Body of pancreas (tissue), 4 donors: ENCODE measurements at regions not wholly inside any gene's neighbourhood (a gene's known extent, or its start where the extent isn't known, plus 50 kb on each side); places are given as distances from the start of the nearest gene placed in this dataset.

Experiments used
- ATAC-seq: fragments of 150-250 bp; one replicate; pipeline ENCODE4 v1.9.1; 2016
- DNase-seq, 4 donors: peaks; one replicate each; pipeline ENCODE4 v3.0.0-alpha.2; 2019
- H3K27ac ChIP-seq, 4 donors: fragments of 200-600 bp; sonication (generic); 1 replicate in 3 of 4; 2 replicates in 1 of 4; pipeline versions ENCODE4 v1.5.1 to v1.6.1; 2016 to 2019; ENCODE audit warnings: mild to moderate bottlenecking in 1 of 4, mixed read lengths in 1 of 4, moderate library complexity in 1 of 4
- H3K27me3 ChIP-seq, 2 donors: fragments of 200-600 bp; sonication (generic); one replicate each; pipeline ENCODE4 v1.6.0; 2016; ENCODE audit warnings: mild to moderate bottlenecking in 1 of 2
- H3K36me3 ChIP-seq, 2 donors: fragments of 200-600 bp; sonication (generic); replicated peaks in 1 of 2; 2 replicates each; pipeline ENCODE4 v1.5.1; 2016; ENCODE audit warnings: low read depth in 2 of 2; ENCODE audit not compliant: insufficient read depth in 1 of 2
- H3K4me1 ChIP-seq: fragments of 200-600 bp; sonication (generic); one replicate; pipeline ENCODE4 v1.6.0; 2016
- H3K4me3 ChIP-seq, 2 donors: fragments of 200-600 bp; sonication (generic); 1 replicate in 1 of 2; 2 replicates in 1 of 2; pipeline ENCODE4 v1.5.1; 2016 to 2019
- H3K9me3 ChIP-seq, 3 donors: fragments of 200-600 bp; sonication (generic); 1 replicate in 2 of 3; 2 replicates in 1 of 3; pipeline ENCODE4 v1.5.1; 2016
- CTCF ChIP-seq, 7 experiments: fragments of 450-650 bp in 4 of 7; fragments of 200-600 bp in 3 of 7; sonication (generic) in 3 of 7; IDR thresholded peaks; one replicate each; pipeline ENCODE4 v1.5.1; 2016 to 2019; ENCODE audit warnings: antibody characterized with exemption in 7 of 7
- POLR2A ChIP-seq, 3 donors: fragments of 450-650 bp; IDR thresholded peaks; one replicate each; pipeline ENCODE4 v1.6.1; 2016; ENCODE audit warnings: antibody characterized with exemption in 3 of 3, mild to moderate bottlenecking in 2 of 3
- WGBS, 2 donors: methylation state at CpG; one replicate each; pipeline ENCODE4 v1.1.5; 2017; 5-methylcytosine and 5-hydroxymethylcytosine counted together
- intact Hi-C: fragments of 100-400 bp; cut with DNase I; formaldehyde crosslinking; loops from one replicate; pipeline ENCODE4 v1.15.1; 2023

- WGBS, 2 donors = 79 to 86% methylated on average over 5 of the region's 5 CpGs
- intact Hi-C loops = no loop called here
- TF ChIP-seq CTCF (IDR thresholded peaks at IDR 0.05) (no peak), POLR2A (IDR thresholded peaks at IDR 0.05) (no peak)
Measured at GRCh38 chr5:121024416-121025311, 560.6 kb downstream of the PRR16 start.

GRCh38 chr5:121025671-121026070 lies 561.6 kb downstream of the PRR16 start:
- Histone ChIP-seq H3K27me3 (no peaks in the 10 kb centered on the region), H3K4me1 (peaks cover 13% of the 10 kb centered on the region), H3K9me3 (no peaks in the 10 kb centered on the region), H3K27ac (no peak overlapping the region), H3K4me3 (no peak overlapping the region), H3K36me3 (no peaks in the 10 kb centered on the region)
- 89 to 91% methylated on average over 2 of the region's 2 CpGs for WGBS, 2 donors
- TF ChIP-seq POLR2A (IDR thresholded peaks at IDR 0.05) (no peak), CTCF (IDR thresholded peaks at IDR 0.05) (no peak)
- ATAC-seq (no peak), DNase-seq (no peak)
- intact Hi-C loops = no loop called here

More at GRCh38 chr5:121024416-121025311, 560.6 kb downstream of the PRR16 start:
- DNase-seq (no peak), ATAC-seq (no peak)
- Histone ChIP-seq H3K27ac (no peak overlapping the region), H3K4me1 (peaks cover 13% of the 10 kb centered on the region), H3K4me3 (no peak overlapping the region), H3K27me3 (no peaks in the 10 kb centered on the region), H3K36me3 (no peaks in the 10 kb centered on the region), H3K9me3 (no peaks in the 10 kb centered on the region)

GRCh38 chr5:121027636-121028035 lies 563.5 kb downstream of the PRR16 start:
- no peaks in the 10 kb centered on the region for H3K9me3 ChIP-seq
- H3K36me3 ChIP-seq = no peaks in the 10 kb centered on the region
- ATAC-seq = no peak
- no peaks in the 10 kb centered on the region for H3K4me1 ChIP-seq
- H3K27ac ChIP-seq = no peak overlapping the region
- TF ChIP-seq POLR2A (IDR thresholded peaks at IDR 0.05) = no peak
- TF ChIP-seq CTCF (IDR thresholded peaks at IDR 0.05) = no peak
- H3K4me3 ChIP-seq = no peak overlapping the region
- DNase-seq = no peak
- H3K27me3 ChIP-seq = no peaks in the 10 kb centered on the region
- WGBS, 2 donors = 84 to 85% methylated on average over 3 of the region's 3 CpGs
- intact Hi-C loops = no loop called here

GRCh38 chr5:121029536-121030245 lies 565.6 kb downstream of the PRR16 start:
- no peak for ATAC-seq
- Histone ChIP-seq H3K27me3 (no peaks in the 10 kb centered on the region), H3K9me3 (no peaks in the 10 kb centered on the region), H3K4me1 (no peaks in the 10 kb centered on the region), H3K27ac (no peak overlapping the region), H3K4me3 (no peak overlapping the region), H3K36me3 (no peaks in the 10 kb centered on the region)
- intact Hi-C loops = no loop called here
- no peak for TF ChIP-seq POLR2A (IDR thresholded peaks at IDR 0.05)
- no peak for TF ChIP-seq CTCF (IDR thresholded peaks at IDR 0.05)
- 90 to 92% methylated on average over 4 of the region's 4 CpGs for WGBS, 2 donors
- DNase-seq = no peak
